Caco-2 (cell line): ENCODE measurements at regions not wholly inside any gene's neighbourhood (a gene's known extent, or its start where the extent isn't known, plus 50 kb on each side); places are given as distances from the start of the nearest gene placed in this dataset.

ENCODE experiments used
- BruUV-seq: library from RNA; stranded (reverse); fragments of 400-500 nt; replicated peaks from 2 replicates; lab custom pipeline; 2021; lab: Mats Ljungman, UMichigan
- CTCF ChIA-PET: fragments of 300-600 bp; sonication (Branson Sonifier 250); formaldehyde crosslinking; loops from one replicate; lab custom pipeline; 2022; ENCODE audit warnings: antibody characterized with exemption; lab: Charles Lee
- POLR2A ChIA-PET: fragments of 300-600 bp; sonication (Branson Sonifier 250); formaldehyde crosslinking; loops from one replicate; lab custom pipeline; 2022; ENCODE audit warnings: antibody characterized with exemption; lab: Charles Lee
- DNase-seq, 2 experiments: peaks; one replicate each; pipeline versions ENCODE4 v3.0.0 to v3.0.0-alpha.2; 2020 to 2022
- H3K27me3 ChIP-seq: replicated peaks from 2 replicates; pipeline ENCODE4 v1.6.0; 2011; ENCODE audit warnings: low read length; ENCODE audit not compliant: control insufficient read depth, insufficient read depth
- H3K36me3 ChIP-seq: 2 replicates; pipeline ENCODE4 v1.5.1; 2011; ENCODE audit warnings: low read length; ENCODE audit not compliant: control insufficient read depth, insufficient read depth
- H3K4me1 ChIP-seq: fragments of 250-450 bp; sonication (Bioruptor Pico); 2 replicates; pipeline ENCODE4 v1.5.1; 2020; ENCODE audit warnings: mild to moderate bottlenecking
- H3K4me3 ChIP-seq: 2 replicates; pipeline ENCODE4 v1.5.1; 2011; ENCODE audit warnings: low read depth, mild to moderate bottlenecking, control low read depth, low read length
- H3K9me3 ChIP-seq: fragments of 250-450 bp; sonication (Bioruptor Pico); 2 replicates; pipeline ENCODE4 v1.5.1; 2020; ENCODE audit warnings: mild to moderate bottlenecking, moderate library complexity
- H3K27ac Mint-ChIP-seq: one replicate; pipeline ENCODE4 v1.8.0; 2022; ENCODE audit warnings: mixed read lengths; ENCODE audit not compliant: unreplicated experiment
- H3K27me3 Mint-ChIP-seq: one replicate; pipeline ENCODE4 v1.8.0; 2022; ENCODE audit warnings: mixed read lengths; ENCODE audit not compliant: insufficient read depth, unreplicated experiment
- H3K36me3 Mint-ChIP-seq: one replicate; pipeline ENCODE4 v1.8.0; 2022; ENCODE audit warnings: mild to moderate bottlenecking, mixed read lengths; ENCODE audit not compliant: insufficient read depth, unreplicated experiment
- H3K4me1 Mint-ChIP-seq: one replicate; pipeline ENCODE4 v1.8.0; 2022; ENCODE audit warnings: low read depth, mixed read lengths; ENCODE audit not compliant: unreplicated experiment
- H3K4me3 Mint-ChIP-seq: one replicate; pipeline ENCODE4 v1.8.0; 2022; ENCODE audit warnings: mild to moderate bottlenecking, moderate library complexity, mixed read lengths; ENCODE audit not compliant: unreplicated experiment
- H3K9me3 Mint-ChIP-seq: one replicate; pipeline ENCODE4 v1.8.0; 2022; ENCODE audit warnings: mixed read lengths; ENCODE audit not compliant: unreplicated experiment
- CTCF ChIP-seq, 2 experiments: fragments of 200-600 bp in 1 of 2; IDR thresholded peaks; 1 replicate in 1 of 2; 2 replicates in 1 of 2; pipeline versions ENCODE4 v1.5.1 to v1.8.0; 2011 to 2022; ENCODE audit warnings: antibody characterized with exemption in 1 of 2, control low read depth in 1 of 2, inconsistent platforms in 1 of 2, low read depth in 1 of 2, low read length in 1 of 2, mild to moderate bottlenecking in 1 of 2, moderate library complexity in 1 of 2; ENCODE audit not compliant: insufficient read depth in 1 of 2, severe bottlenecking in 1 of 2, unreplicated experiment in 1 of 2
- intact Hi-C: fragments of 100-400 bp; cut with micrococcal nuclease; formaldehyde crosslinking; loops from one replicate; pipeline ENCODE4 v1.10.0; 2022; ENCODE audit not compliant: unreplicated experiment

DNA sequence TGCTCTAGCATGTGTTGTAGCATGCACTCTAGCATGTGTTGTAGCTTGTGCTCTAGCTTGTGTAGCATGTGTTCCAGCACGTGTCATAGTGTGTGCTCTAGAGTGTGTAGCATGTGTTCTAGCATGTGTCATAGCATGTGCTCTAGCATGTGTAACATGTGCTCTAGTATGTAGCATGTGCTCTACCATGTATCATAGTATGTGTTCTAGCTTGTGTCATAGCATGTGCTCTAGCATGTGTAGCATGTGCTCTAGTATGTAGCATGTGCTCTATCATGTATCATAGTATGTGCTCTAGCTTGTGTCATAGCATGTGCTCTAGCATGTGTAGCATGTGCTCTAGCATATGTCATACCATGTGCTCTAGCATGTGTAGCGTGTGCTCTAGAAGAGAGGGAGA, 255.3 kb downstream of the ICE1 start:
- no TSS peak for BruUV-seq
- H3K9me3 ChIP-seq: no peaks in the 10 kb centered on the region
- Mint-ChIP-seq H3K4me1 (no peaks in the 10 kb centered on the region), H3K4me3 (no peak overlapping the region), H3K9me3 (peaks cover 15% of the 10 kb centered on the region), H3K27me3 (no peaks in the 10 kb centered on the region), H3K27ac (no peak overlapping the region), H3K36me3 (no peaks in the 10 kb centered on the region)
- ChIA-PET POLR2A (no interaction called here), CTCF (no interaction called here)
- intact Hi-C loops: no loop called here
- no peaks in the 10 kb centered on the region for H3K4me1 ChIP-seq
- no peak for TF ChIP-seq CTCF (IDR thresholded peaks at IDR 0.05; ENCODE audit: insufficient read depth in 1 of 2, low read depth in 1 of 2, low read length in 1 of 2, severe bottlenecking in 1 of 2, unreplicated experiment in 1 of 2)
- no peak for DNase-seq
- H3K4me3 ChIP-seq: no peak overlapping the region
- no peaks in the 10 kb centered on the region for H3K36me3 ChIP-seq
- H3K27me3 ChIP-seq: no peaks in the 10 kb centered on the region

GRCh38 chr5:5676218-5676617, 253.7 kb downstream of the ICE1 start:
- Histone ChIP-seq H3K9me3 (no peaks in the 10 kb centered on the region), H3K27me3 (no peaks in the 10 kb centered on the region), H3K4me3 (no peak overlapping the region), H3K4me1 (no peaks in the 10 kb centered on the region), H3K36me3 (no peaks in the 10 kb centered on the region)
- no peaks in the 10 kb centered on the region for H3K27me3 Mint-ChIP-seq
- H3K4me1 Mint-ChIP-seq: no peaks in the 10 kb centered on the region
- no peaks in the 10 kb centered on the region for H3K36me3 Mint-ChIP-seq
- intact Hi-C loops: no loop called here
- ChIA-PET POLR2A (no interaction called here), CTCF (no interaction called here)
- no peak overlapping the region for H3K4me3 Mint-ChIP-seq
- no TSS peak for BruUV-seq
- peaks cover 11% of the 10 kb centered on the region for H3K9me3 Mint-ChIP-seq
- no peak for TF ChIP-seq CTCF (IDR thresholded peaks at IDR 0.05; ENCODE audit: insufficient read depth in 1 of 2, low read depth in 1 of 2, low read length in 1 of 2, severe bottlenecking in 1 of 2, unreplicated experiment in 1 of 2)
- no peak for DNase-seq
- no peak overlapping the region for H3K27ac Mint-ChIP-seq

DNA sequence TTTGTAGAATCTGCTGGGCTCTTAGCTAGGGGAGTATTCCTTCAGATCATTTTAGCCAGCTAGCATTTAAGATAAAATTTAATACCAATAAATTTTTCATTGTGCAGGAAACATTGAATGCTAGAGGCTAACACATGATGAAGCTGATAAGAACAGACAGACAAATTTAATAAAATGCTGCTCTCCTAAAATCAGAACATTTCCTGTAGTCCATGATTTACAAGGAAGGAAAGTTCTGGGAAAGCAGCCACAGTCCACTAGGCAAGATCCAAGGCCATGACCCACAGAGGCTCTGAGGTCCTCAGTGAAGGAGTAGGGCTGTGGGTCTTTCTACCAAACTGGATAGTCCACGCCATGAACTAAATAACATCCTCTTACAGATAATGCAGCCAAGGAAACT, 253.0 kb downstream of the ICE1 start:
- no peak for DNase-seq
- CTCF ChIA-PET: no interaction called here
- H3K9me3 Mint-ChIP-seq: peaks cover 11% of the 10 kb centered on the region
- no peaks in the 10 kb centered on the region for H3K27me3 Mint-ChIP-seq
- H3K27ac Mint-ChIP-seq: no peak overlapping the region
- Histone ChIP-seq H3K27me3 (no peaks in the 10 kb centered on the region), H3K9me3 (no peaks in the 10 kb centered on the region), H3K4me3 (no peak overlapping the region), H3K36me3 (no peaks in the 10 kb centered on the region), H3K4me1 (no peaks in the 10 kb centered on the region)
- POLR2A ChIA-PET: no interaction called here
- no peaks in the 10 kb centered on the region for H3K36me3 Mint-ChIP-seq
- H3K4me3 Mint-ChIP-seq: no peak overlapping the region
- no peaks in the 10 kb centered on the region for H3K4me1 Mint-ChIP-seq
- no TSS peak for BruUV-seq
- TF ChIP-seq CTCF (IDR thresholded peaks at IDR 0.05; ENCODE audit: insufficient read depth in 1 of 2, low read depth in 1 of 2, low read length in 1 of 2, severe bottlenecking in 1 of 2, unreplicated experiment in 1 of 2): no peak
- intact Hi-C loops: no loop called here
